ENCODE measurements at regions not wholly inside any gene's neighbourhood (a gene's known extent, or its start where the extent isn't known, plus 50 kb on each side); places are given as distances from the start of the nearest gene placed in this dataset.

- Histone ChIP-seq H3K4me3 (ENCODE audit: low read depth in 1 of 2, low read length in 1 of 2) (no peak overlapping the region), H3K27ac (no peak overlapping the region)
- no peak for TF ChIP-seq CTCF (IDR thresholded peaks at IDR 0.05)
These were observed 224.6 kb upstream of the FOXN3 start for GRCh38 chr14:89641495-89642175.

GRCh38 chr14:89640141-89640540 lies 223.1 kb upstream of the FOXN3 start:
- Histone ChIP-seq H3K9me3 (no peaks in the 10 kb centered on the region), H3K4me3 (ENCODE audit: low read depth in 1 of 2, low read length in 1 of 2) (no peak overlapping the region), H3K27me3 (no peaks in the 10 kb centered on the region), H3K4me1 (ENCODE audit: control insufficient read depth in 1 of 2, insufficient read depth in 1 of 2, low read depth in 1 of 2, low read length in 1 of 2) (no peaks in the 10 kb centered on the region), H3K36me3 (no peaks in the 10 kb centered on the region), H3K27ac (no peak overlapping the region)
- no peak for TF ChIP-seq CTCF (IDR thresholded peaks at IDR 0.05)

More at GRCh38 chr14:89641495-89642175, 224.6 kb upstream of the FOXN3 start:
- Histone ChIP-seq H3K4me1 (ENCODE audit: control insufficient read depth in 1 of 2, insufficient read depth in 1 of 2, low read depth in 1 of 2, low read length in 1 of 2) (no peaks in the 10 kb centered on the region), H3K9me3 (no peaks in the 10 kb centered on the region), H3K27me3 (no peaks in the 10 kb centered on the region), H3K36me3 (no peaks in the 10 kb centered on the region)

GRCh38 chr14:89639687-89640086 lies 222.7 kb upstream of the FOXN3 start:
- TF ChIP-seq CTCF (IDR thresholded peaks at IDR 0.05), result no peak
- H3K36me3 ChIP-seq, result no peaks in the 10 kb centered on the region
- no peaks in the 10 kb centered on the region for H3K4me1 ChIP-seq (ENCODE audit: control insufficient read depth in 1 of 2, insufficient read depth in 1 of 2, low read depth in 1 of 2, low read length in 1 of 2)
- no peak overlapping the region for H3K27ac ChIP-seq
- H3K27me3 ChIP-seq, result no peaks in the 10 kb centered on the region
- no peak overlapping the region for H3K4me3 ChIP-seq (ENCODE audit: low read depth in 1 of 2, low read length in 1 of 2)
- no peaks in the 10 kb centered on the region for H3K9me3 ChIP-seq

GRCh38 chr14:89638891-89639290 lies 221.9 kb upstream of the FOXN3 start:
- TF ChIP-seq CTCF (IDR thresholded peaks at IDR 0.05), result no peak
- no peak overlapping the region for H3K4me3 ChIP-seq (ENCODE audit: low read depth in 1 of 2, low read length in 1 of 2)
- no peak overlapping the region for H3K27ac ChIP-seq
- no peaks in the 10 kb centered on the region for H3K4me1 ChIP-seq (ENCODE audit: control insufficient read depth in 1 of 2, insufficient read depth in 1 of 2, low read depth in 1 of 2, low read length in 1 of 2)
- no peaks in the 10 kb centered on the region for H3K9me3 ChIP-seq
- no peaks in the 10 kb centered on the region for H3K36me3 ChIP-seq
- no peaks in the 10 kb centered on the region for H3K27me3 ChIP-seq

- TF ChIP-seq CTCF (IDR thresholded peaks at IDR 0.05), result no peak
- Histone ChIP-seq H3K36me3 (no peaks in the 10 kb centered on the region), H3K4me1 (ENCODE audit: control insufficient read depth in 1 of 2, insufficient read depth in 1 of 2, low read depth in 1 of 2, low read length in 1 of 2) (no peaks in the 10 kb centered on the region), H3K27ac (no peak overlapping the region), H3K27me3 (no peaks in the 10 kb centered on the region), H3K9me3 (no peaks in the 10 kb centered on the region), H3K4me3 (ENCODE audit: low read depth in 1 of 2, low read length in 1 of 2) (no peak overlapping the region)
These were observed 220.5 kb upstream of the FOXN3 start for GRCh38 chr14:89637581-89637980.

All from neutrophil (primary cell).